ENCODE measurements at regions not wholly inside any gene's neighbourhood (a gene's known extent, or its start where the extent isn't known, plus 50 kb on each side); places are given as distances from the start of the nearest gene placed in this dataset.
"Not testable (repeated sequence)": the region's sequence is repeated elsewhere in the genome, so short reads cannot be mapped to it uniquely, and the experiment has no call there.

DNA sequence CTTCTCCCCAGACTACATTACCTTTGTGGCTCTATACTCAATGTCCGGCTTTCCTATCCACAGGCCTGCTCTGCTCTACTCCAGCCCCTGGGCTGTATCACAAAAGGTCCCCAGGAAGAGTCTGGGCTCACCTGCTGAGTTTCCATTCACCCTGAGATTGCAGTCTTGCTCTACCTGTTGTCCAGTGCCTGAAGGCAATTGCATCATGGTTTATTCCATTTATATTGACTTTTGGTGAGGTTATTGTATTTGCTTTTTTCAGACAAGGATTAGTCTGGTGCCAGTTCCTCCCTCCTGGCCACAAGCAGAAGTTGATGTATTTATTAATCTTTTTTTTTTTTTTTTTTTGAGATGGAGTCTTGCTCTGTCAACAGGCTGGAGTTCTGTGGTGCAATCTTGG, 273.1 kb downstream of the XPNPEP1 start:
- Histone ChIP-seq H3K4me1 (ENCODE audit: control insufficient read depth in 2 of 2, insufficient read depth in 2 of 2, low read length in 2 of 2) (no peaks in the 10 kb centered on the region), H3K27me3 (ENCODE audit: control insufficient read depth in 2 of 2, insufficient read depth in 1 of 2, low read length in 1 of 2) (no peaks in the 10 kb centered on the region), H3K9me3 (ENCODE audit: control insufficient read depth in 2 of 2, insufficient read depth in 1 of 2, low read length in 1 of 2) (no peaks in the 10 kb centered on the region), H3K36me3 (ENCODE audit: control insufficient read depth in 2 of 2, insufficient read depth in 2 of 2, low read length in 1 of 2) (no peaks in the 10 kb centered on the region), H3K27ac (ENCODE audit: low read depth in 1 of 2, low read length in 1 of 2) (no peak overlapping the region), H3K4me3 (ENCODE audit: low read length in 2 of 2) (no peak overlapping the region)
- 86% methylated on average over 1 of the region's 1 CpG for WGBS
- no peak for DNase-seq (ENCODE audit: low read depth in 6 of 9, low spot score in 9 of 9)

DNA sequence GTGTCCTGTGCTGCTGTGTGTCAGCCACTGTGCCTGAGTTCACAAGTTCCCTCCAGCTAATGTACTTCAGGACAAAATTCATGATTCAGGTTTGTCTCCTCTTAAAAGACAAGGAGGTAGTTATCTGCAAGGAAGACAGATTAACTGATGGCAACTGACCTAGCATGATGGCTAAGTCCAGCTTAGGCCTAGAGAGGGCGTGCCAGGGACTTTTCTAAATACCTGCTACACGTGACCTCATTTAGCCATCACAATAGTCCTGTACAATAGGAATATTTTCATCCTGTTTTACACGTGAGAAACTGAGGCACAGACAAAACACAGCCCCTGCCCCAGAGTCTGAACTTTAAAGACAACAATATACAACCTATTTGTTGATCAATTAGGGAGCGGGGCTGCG, 275.7 kb downstream of the XPNPEP1 start:
- no peaks in the 10 kb centered on the region for H3K27me3 ChIP-seq (ENCODE audit: control insufficient read depth in 2 of 2, insufficient read depth in 1 of 2, low read length in 1 of 2)
- no peaks in the 10 kb centered on the region for H3K9me3 ChIP-seq (ENCODE audit: control insufficient read depth in 2 of 2, insufficient read depth in 1 of 2, low read length in 1 of 2)
- H3K4me1 ChIP-seq (ENCODE audit: control insufficient read depth in 2 of 2, insufficient read depth in 2 of 2, low read length in 2 of 2), result no peaks in the 10 kb centered on the region
- H3K4me3 ChIP-seq (ENCODE audit: low read length in 2 of 2), result no peak overlapping the region
- H3K36me3 ChIP-seq (ENCODE audit: control insufficient read depth in 2 of 2, insufficient read depth in 2 of 2, low read length in 1 of 2), result no peaks in the 10 kb centered on the region
- no peak for DNase-seq (ENCODE audit: low read depth in 6 of 9, low spot score in 9 of 9)
- 72% methylated on average over 5 of the region's 5 CpGs for WGBS
- H3K27ac ChIP-seq (ENCODE audit: low read depth in 1 of 2, low read length in 1 of 2), result no peak overlapping the region

DNA sequence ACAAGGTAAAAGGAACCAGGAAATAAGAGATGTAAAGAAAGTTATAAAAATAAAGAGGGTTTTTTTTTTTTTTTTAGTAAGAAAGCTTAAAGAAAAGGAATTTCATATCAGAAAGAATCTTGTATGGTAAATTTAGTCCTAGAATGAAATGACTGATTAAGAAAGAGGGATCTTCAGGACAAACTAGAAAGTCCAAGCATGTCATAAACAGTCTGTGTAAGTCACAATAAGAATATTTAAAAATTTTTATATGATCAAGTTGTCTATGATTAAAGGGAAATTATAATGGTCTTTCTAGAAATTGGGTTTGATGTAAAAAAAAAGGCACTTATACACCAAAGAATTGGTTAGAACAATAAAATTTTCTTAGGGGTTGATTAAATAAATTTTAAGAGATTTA, 289.5 kb downstream of the XPNPEP1 start:
- no peaks in the 10 kb centered on the region for H3K27me3 ChIP-seq (ENCODE audit: control insufficient read depth in 2 of 2, insufficient read depth in 1 of 2, low read length in 1 of 2)
- no peaks in the 10 kb centered on the region for H3K36me3 ChIP-seq (ENCODE audit: control insufficient read depth in 2 of 2, insufficient read depth in 2 of 2, low read length in 1 of 2)
- no peaks in the 10 kb centered on the region for H3K4me1 ChIP-seq (ENCODE audit: control insufficient read depth in 2 of 2, insufficient read depth in 2 of 2, low read length in 2 of 2)
- H3K4me3 ChIP-seq (ENCODE audit: low read length in 2 of 2), result no peak overlapping the region
- DNase-seq (ENCODE audit: low read depth in 6 of 9, low spot score in 9 of 9), result no peak
- H3K27ac ChIP-seq (ENCODE audit: low read depth in 1 of 2, low read length in 1 of 2), result no peak overlapping the region
- no peaks in the 10 kb centered on the region for H3K9me3 ChIP-seq (ENCODE audit: control insufficient read depth in 2 of 2, insufficient read depth in 1 of 2, low read length in 1 of 2)

DNA sequence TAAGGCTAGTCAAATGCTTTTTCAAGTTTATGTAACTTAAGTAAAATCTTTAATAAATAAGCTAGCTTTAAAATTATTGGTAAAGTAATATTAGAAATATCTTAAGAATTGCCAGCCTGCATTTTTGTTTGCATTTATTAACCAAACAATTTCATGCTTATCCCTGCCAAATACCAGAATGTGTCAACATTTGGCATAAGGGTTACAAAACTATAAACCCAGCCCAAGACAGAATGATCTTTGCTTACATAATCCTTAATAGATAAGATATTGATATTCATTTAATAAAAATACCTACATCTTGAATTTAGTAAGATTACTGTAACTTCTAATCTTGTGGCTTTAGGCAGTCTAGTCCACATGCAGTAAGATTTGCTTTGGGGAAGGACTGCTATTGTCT, 290.3 kb downstream of the XPNPEP1 start:
- not testable (repeated sequence) for H3K27ac ChIP-seq (ENCODE audit: low read depth in 1 of 2, low read length in 1 of 2); DNase-seq (ENCODE audit: low read depth in 6 of 9, low spot score in 9 of 9); H3K27me3 ChIP-seq (ENCODE audit: control insufficient read depth in 2 of 2, insufficient read depth in 1 of 2, low read length in 1 of 2); H3K4me3 ChIP-seq (ENCODE audit: low read length in 2 of 2); H3K36me3 ChIP-seq (ENCODE audit: control insufficient read depth in 2 of 2, insufficient read depth in 2 of 2, low read length in 1 of 2); H3K9me3 ChIP-seq (ENCODE audit: control insufficient read depth in 2 of 2, insufficient read depth in 1 of 2, low read length in 1 of 2); H3K4me1 ChIP-seq (ENCODE audit: control insufficient read depth in 2 of 2, insufficient read depth in 2 of 2, low read length in 2 of 2)

DNA sequence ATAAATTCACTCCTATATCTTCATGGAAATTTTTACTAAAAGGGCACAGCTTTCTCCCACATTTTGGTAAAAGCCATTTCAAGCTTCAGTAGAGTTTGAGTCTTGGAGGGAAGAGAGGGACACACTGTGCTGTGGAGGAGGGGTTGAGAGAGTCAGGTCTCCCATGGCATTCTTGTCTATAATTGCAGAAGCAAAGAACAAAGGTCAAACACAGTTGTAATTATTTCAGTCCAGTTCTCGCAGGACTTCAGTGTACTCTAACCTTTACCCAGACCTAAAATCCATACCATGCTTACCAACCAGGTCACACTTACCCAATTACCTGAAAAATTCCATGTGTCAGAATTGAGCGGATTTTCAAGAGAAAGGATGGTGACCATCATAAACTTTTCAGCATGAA, 298.4 kb downstream of the XPNPEP1 start:
- no peak overlapping the region for H3K4me3 ChIP-seq (ENCODE audit: low read length in 2 of 2)
- no peaks in the 10 kb centered on the region for H3K27me3 ChIP-seq (ENCODE audit: control insufficient read depth in 2 of 2, insufficient read depth in 1 of 2, low read length in 1 of 2)
- H3K36me3 ChIP-seq (ENCODE audit: control insufficient read depth in 2 of 2, insufficient read depth in 2 of 2, low read length in 1 of 2), result no peaks in the 10 kb centered on the region
- 94% methylated on average over 2 of the region's 2 CpGs for WGBS
- H3K4me1 ChIP-seq (ENCODE audit: control insufficient read depth in 2 of 2, insufficient read depth in 2 of 2, low read length in 2 of 2), result no peaks in the 10 kb centered on the region
- no peak for DNase-seq (ENCODE audit: low read depth in 6 of 9, low spot score in 9 of 9)
- no peaks in the 10 kb centered on the region for H3K9me3 ChIP-seq (ENCODE audit: control insufficient read depth in 2 of 2, insufficient read depth in 1 of 2, low read length in 1 of 2)
- no peak overlapping the region for H3K27ac ChIP-seq (ENCODE audit: low read depth in 1 of 2, low read length in 1 of 2)

DNA sequence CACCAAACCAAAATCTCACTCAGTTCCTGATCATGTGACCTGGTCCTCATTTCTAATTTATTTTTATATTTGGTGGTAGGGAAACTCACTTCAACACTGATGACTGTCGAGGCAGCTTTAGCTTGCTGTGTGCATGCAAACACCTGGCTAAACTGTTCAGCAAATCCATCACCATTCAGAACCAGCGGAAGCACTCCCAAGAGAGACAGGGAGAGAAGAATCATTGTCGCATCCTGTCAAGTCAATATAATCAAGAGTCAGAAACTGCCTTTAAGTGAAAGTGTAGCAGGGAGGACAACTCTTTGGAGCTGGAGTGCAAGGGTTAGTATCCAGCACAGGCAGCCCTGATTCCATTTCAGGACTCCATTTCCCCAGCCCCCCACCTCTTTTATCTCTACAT, 300.7 kb downstream of the XPNPEP1 start:
- no peaks in the 10 kb centered on the region for H3K4me1 ChIP-seq (ENCODE audit: control insufficient read depth in 2 of 2, insufficient read depth in 2 of 2, low read length in 2 of 2)
- H3K9me3 ChIP-seq (ENCODE audit: control insufficient read depth in 2 of 2, insufficient read depth in 1 of 2, low read length in 1 of 2), result no peaks in the 10 kb centered on the region
- DNase-seq (ENCODE audit: low read depth in 6 of 9, low spot score in 9 of 9), result no peak
- H3K36me3 ChIP-seq (ENCODE audit: control insufficient read depth in 2 of 2, insufficient read depth in 2 of 2, low read length in 1 of 2), result no peaks in the 10 kb centered on the region
- no peak overlapping the region for H3K27ac ChIP-seq (ENCODE audit: low read depth in 1 of 2, low read length in 1 of 2)
- WGBS, result 89% methylated on average over 3 of the region's 3 CpGs
- no peak overlapping the region for H3K4me3 ChIP-seq (ENCODE audit: low read length in 2 of 2)
- no peaks in the 10 kb centered on the region for H3K27me3 ChIP-seq (ENCODE audit: control insufficient read depth in 2 of 2, insufficient read depth in 1 of 2, low read length in 1 of 2)

DNA sequence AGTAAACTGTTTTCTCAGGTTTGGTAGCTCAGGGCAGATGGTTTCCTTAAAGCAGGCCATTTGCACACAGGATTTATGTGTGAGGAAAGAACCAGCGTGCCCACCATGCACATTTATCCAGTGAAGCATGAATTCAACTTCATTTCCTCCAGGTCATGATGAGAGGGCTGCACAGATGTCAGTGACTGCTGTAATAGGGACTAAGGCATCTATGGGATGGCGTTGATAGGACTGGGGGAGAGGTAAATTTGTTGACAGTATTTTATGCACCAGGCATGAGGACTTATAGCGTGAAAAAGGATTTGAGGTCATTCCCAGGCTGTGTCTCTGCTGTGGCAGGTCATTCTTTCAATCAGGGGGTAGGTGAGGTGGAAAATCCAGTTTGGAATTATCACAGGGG, 302.9 kb downstream of the XPNPEP1 start:
- H3K27ac ChIP-seq (ENCODE audit: low read depth in 1 of 2, low read length in 1 of 2), result no peak overlapping the region
- no peak for DNase-seq (ENCODE audit: low read depth in 6 of 9, low spot score in 9 of 9)
- no peaks in the 10 kb centered on the region for H3K9me3 ChIP-seq (ENCODE audit: control insufficient read depth in 2 of 2, insufficient read depth in 1 of 2, low read length in 1 of 2)
- WGBS, result 50% methylated on average over 3 of the region's 3 CpGs
- no peaks in the 10 kb centered on the region for H3K36me3 ChIP-seq (ENCODE audit: control insufficient read depth in 2 of 2, insufficient read depth in 2 of 2, low read length in 1 of 2)
- no peaks in the 10 kb centered on the region for H3K4me1 ChIP-seq (ENCODE audit: control insufficient read depth in 2 of 2, insufficient read depth in 2 of 2, low read length in 2 of 2)
- no peak overlapping the region for H3K4me3 ChIP-seq (ENCODE audit: low read length in 2 of 2)
- H3K27me3 ChIP-seq (ENCODE audit: control insufficient read depth in 2 of 2, insufficient read depth in 1 of 2, low read length in 1 of 2), result no peaks in the 10 kb centered on the region

DNA sequence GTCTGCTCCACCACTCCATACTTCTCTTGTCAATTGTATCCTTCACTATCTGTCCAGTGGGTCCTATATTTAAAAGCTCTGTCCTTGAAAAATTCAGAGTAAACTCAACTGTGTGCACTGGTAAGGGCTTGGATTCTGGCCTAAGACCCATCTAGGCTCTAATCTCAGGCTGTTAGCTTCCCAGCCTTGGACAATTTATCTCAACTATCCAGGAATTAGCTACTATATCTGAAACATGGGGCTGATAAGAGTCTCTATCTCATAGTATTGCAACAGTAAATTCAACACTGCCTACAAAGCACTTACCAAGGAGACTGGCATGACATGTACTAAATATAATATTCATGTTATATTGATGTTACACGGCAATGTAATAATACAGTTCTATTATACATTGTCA, 303.4 kb downstream of the XPNPEP1 start:
- Histone ChIP-seq H3K36me3 (ENCODE audit: control insufficient read depth in 2 of 2, insufficient read depth in 2 of 2, low read length in 1 of 2) (no peaks in the 10 kb centered on the region), H3K4me1 (ENCODE audit: control insufficient read depth in 2 of 2, insufficient read depth in 2 of 2, low read length in 2 of 2) (no peaks in the 10 kb centered on the region), H3K4me3 (ENCODE audit: low read length in 2 of 2) (no peak overlapping the region), H3K27ac (ENCODE audit: low read depth in 1 of 2, low read length in 1 of 2) (no peak overlapping the region), H3K27me3 (ENCODE audit: control insufficient read depth in 2 of 2, insufficient read depth in 1 of 2, low read length in 1 of 2) (no peaks in the 10 kb centered on the region), H3K9me3 (ENCODE audit: control insufficient read depth in 2 of 2, insufficient read depth in 1 of 2, low read length in 1 of 2) (no peaks in the 10 kb centered on the region)
- DNase-seq (ENCODE audit: low read depth in 6 of 9, low spot score in 9 of 9), result no peak
- WGBS, result 97% methylated on average over 1 of the region's 1 CpG

DNA sequence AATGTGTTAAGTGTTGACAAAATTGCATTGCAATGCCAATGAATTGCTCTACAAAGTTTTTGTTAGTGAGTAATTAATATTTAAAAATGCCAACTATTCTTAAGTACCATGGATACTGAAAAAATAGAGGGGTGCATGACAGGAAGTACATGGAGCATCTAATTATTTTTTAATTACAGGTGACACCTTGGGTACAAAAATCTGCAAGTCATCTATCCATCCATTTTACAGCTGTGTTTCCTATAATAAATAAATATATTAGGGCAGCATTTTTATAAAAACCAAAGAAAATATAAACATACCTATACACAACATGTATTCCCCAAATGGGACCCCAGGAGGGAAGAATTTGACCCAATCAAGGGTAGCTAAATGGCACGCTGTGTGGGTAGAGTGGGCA, 304.6 kb downstream of the XPNPEP1 start:
- WGBS, result 95% methylated on average over 1 of the region's 1 CpG
- Histone ChIP-seq H3K36me3 (ENCODE audit: control insufficient read depth in 2 of 2, insufficient read depth in 2 of 2, low read length in 1 of 2) (no peaks in the 10 kb centered on the region), H3K9me3 (ENCODE audit: control insufficient read depth in 2 of 2, insufficient read depth in 1 of 2, low read length in 1 of 2) (no peaks in the 10 kb centered on the region), H3K4me1 (ENCODE audit: control insufficient read depth in 2 of 2, insufficient read depth in 2 of 2, low read length in 2 of 2) (no peaks in the 10 kb centered on the region), H3K27ac (ENCODE audit: low read depth in 1 of 2, low read length in 1 of 2) (no peak overlapping the region), H3K4me3 (ENCODE audit: low read length in 2 of 2) (no peak overlapping the region), H3K27me3 (ENCODE audit: control insufficient read depth in 2 of 2, insufficient read depth in 1 of 2, low read length in 1 of 2) (no peaks in the 10 kb centered on the region)
- DNase-seq (ENCODE audit: low read depth in 6 of 9, low spot score in 9 of 9), result no peak

DNA sequence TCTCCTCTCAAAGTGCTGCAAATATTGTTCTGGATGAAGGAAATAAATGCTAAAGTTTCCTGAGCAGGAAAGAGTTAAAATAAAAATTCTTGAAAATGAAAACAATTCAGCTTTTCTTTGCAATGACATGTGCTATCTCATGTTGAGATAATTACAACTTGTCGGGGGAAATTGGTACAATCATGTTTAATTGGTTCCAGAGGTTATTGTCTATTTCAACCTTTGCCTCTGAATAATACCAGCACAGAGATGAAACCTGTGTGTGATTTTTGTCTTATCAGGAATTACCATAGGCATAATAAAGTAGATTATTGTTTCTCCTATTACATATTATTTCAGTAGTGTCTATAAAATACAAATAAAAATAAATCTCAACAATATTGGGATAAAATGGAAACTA, 305.0 kb downstream of the XPNPEP1 start:
- Histone ChIP-seq H3K9me3 (ENCODE audit: control insufficient read depth in 2 of 2, insufficient read depth in 1 of 2, low read length in 1 of 2) (no peaks in the 10 kb centered on the region), H3K4me3 (ENCODE audit: low read length in 2 of 2) (no peak overlapping the region), H3K36me3 (ENCODE audit: control insufficient read depth in 2 of 2, insufficient read depth in 2 of 2, low read length in 1 of 2) (no peaks in the 10 kb centered on the region), H3K4me1 (ENCODE audit: control insufficient read depth in 2 of 2, insufficient read depth in 2 of 2, low read length in 2 of 2) (no peaks in the 10 kb centered on the region), H3K27ac (ENCODE audit: low read depth in 1 of 2, low read length in 1 of 2) (no peak overlapping the region), H3K27me3 (ENCODE audit: control insufficient read depth in 2 of 2, insufficient read depth in 1 of 2, low read length in 1 of 2) (no peaks in the 10 kb centered on the region)
- no peak for DNase-seq (ENCODE audit: low read depth in 6 of 9, low spot score in 9 of 9)
- WGBS, result 0% methylated on average over 1 of the region's 1 CpG
